ENCODE measurements at regions not wholly inside any gene's neighbourhood (a gene's known extent, or its start where the extent isn't known, plus 50 kb on each side); places are given as distances from the start of the nearest gene placed in this dataset.

DNA sequence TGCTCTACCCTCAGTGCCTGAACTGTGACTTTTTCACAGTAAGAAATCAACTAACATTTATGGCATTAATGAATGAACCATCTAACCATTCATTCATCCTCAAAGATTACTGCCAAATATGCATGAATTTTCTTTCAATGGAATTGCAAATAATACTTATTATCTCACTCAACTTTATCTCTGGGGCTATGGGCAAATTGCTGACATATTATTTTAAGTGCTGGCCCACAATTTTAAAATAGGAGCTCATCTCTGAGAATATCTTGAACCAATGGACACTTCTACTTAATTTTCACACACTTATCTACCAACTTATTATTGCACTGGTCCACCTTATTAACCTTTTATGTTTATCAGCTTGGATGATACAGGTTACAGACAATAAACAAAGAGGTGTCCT is 182.8 kb downstream of the RBM43 start:
- DNase-seq, result no peak

DNA sequence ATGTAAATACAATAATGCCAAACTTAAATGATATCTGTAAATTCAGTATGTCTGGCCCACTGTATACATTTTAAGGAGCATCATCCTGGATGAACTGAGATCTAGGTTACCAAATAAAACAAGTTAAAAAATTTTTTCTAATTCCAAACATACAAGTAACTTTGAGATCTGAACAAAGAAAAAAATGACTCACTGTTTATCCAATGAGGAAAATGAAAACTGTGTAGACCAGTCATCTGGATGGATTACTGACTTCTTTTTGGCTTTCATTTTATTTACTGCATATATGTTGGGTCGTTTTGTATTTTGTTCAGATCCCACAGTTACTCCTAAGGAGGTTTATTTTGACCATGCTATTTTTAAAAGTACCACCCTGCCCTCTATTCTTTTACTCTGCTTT is 189.8 kb downstream of the RBM43 start:
- no peak for DNase-seq

DNA sequence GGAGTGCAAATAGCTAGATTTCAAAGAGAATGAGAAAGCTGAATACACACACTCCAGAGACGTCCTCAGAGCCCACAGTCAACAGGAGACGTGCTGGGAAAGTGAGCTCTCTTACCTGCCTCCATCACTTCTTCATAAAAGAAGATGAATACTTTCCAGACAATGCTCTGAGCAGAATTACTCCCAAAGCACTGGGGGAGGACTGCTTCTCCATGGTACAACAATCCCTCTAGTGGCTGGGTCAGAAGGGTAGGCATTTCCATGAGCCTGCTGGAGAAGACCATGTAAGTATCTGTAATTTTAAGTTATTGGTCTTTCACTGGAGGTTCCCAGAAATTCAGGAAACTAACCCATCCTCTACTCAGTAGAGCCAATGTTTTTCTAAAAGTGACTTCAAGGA is 190.3 kb downstream of the RBM43 start:
- DNase-seq, result no peak

DNA sequence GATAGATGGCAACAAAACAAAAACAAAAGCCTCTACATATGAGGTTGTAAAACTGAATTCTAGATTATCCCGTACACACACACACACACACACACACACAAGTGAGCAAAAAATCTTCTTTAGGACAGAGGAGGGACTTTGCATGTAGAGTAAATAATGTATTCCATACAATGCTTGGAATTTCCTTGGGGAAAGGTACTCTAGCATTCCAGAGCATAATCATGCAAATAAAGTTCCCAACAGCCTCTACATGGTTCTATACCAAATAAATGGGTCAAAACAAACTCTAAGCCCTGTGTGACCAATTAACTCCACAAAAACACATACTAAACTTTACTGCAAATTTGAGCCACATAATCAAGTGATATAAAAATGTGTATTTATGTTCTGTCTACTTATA is 191.4 kb downstream of the RBM43 start:
- DNase-seq, result no peak

DNA sequence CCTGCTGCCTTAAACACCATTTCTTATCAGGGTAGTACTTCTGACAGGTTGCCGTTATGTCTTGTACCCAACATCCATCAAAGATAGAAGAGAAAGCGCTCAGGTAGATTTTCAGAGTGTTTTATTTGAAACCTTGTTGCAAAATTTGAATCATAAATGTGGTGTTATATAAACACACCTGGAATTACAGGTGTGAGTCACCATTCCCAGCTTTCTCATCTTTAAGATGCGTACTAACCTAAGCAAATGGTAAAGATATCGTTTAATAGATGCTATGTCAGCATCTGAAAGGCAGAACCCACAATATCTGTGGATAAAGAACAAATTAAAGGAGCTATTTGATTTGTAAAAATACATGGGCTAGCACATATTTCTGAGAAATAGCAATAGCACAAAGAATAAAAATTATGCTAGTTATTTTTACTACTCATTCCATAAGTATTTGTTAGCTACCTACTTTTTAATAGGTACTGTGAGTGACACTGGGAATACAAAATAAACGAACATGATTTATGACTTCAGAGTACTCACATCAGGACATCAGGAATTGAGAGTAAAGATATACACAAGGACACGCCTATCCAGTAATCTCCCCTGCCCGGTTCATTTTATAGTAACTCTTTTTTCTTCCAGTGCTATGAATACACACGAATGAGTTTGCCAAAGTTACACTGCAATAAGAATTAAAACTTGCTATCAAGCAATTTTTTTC is 193.8 kb downstream of the RBM43 start:
- DNase-seq, result no peak

DNA sequence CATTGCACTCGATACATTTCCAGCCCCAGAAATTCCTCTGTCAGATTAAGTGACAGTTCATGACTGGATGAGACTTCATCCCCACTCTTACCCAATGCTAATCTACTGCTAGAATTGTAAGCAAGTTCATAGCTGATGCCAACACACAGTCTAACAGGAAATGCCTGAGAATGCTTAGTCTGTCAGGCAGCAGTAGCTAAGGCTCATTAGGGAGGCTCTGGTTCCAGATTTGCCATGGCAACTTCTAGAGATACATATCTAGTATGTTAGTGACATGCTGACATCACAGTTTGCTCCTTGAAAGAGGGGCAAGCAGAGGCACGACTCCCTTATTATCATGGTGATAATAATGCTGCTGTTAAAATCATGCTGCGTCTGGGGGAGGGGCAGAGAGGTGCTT is 198.4 kb downstream of the RBM43 start:
- DNase-seq, result peak; percentile 82

DNA sequence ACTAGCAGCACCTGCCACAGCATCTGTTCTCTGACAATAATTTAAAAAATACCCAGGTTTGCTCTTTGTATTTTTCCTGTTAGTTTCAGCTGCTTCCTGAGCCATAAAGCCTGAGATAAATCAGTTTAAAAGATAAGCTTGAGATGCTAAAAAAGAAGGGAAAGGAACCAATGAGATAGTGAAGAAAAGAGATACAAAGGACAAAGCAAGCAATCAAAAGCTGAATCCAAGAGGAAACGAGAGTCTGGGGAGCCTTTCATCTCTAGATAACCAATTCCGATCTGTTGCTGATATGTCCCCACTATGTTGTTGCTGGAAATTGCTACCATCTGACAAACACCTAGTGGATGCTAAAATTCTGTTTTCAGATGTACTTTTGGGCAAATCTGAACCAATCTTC is 201.4 kb downstream of the RBM43 start:
- DNase-seq, result no peak

DNA sequence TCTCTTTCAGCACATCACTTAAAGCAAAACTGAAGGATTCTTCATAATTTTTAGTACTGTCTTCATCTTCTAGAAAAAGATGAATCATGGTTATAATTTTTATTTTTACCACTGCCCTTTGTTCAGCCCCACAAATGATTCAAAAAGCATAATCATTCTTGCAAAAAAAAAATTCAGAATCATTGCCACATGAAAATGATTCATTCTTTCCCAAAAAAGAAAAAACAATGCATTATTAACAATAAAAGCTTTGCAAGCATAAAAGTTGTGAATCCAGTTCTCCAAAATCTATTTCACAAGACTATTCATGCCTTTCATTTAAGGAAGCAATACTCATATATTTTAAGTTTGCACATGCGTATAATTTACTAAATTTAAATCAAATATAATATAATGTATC is 204.8 kb downstream of the RBM43 start:
- DNase-seq, result no peak

DNA sequence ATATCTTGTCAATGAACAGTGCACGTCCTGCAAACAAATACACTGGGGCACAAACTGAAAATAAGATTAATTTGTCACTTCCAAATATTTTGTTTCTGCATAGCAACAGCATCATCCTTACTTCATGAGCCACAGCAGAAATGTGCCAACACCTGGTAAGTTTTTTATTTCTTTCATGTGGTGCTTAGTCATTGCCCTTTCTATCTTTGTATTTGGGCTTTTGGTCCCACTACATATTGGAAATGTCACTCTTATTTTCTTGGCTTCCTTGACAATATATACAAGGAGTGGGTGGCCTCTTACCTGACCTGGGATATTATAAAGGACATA is 208.0 kb downstream of the RBM43 start:
- no peak for DNase-seq

DNA sequence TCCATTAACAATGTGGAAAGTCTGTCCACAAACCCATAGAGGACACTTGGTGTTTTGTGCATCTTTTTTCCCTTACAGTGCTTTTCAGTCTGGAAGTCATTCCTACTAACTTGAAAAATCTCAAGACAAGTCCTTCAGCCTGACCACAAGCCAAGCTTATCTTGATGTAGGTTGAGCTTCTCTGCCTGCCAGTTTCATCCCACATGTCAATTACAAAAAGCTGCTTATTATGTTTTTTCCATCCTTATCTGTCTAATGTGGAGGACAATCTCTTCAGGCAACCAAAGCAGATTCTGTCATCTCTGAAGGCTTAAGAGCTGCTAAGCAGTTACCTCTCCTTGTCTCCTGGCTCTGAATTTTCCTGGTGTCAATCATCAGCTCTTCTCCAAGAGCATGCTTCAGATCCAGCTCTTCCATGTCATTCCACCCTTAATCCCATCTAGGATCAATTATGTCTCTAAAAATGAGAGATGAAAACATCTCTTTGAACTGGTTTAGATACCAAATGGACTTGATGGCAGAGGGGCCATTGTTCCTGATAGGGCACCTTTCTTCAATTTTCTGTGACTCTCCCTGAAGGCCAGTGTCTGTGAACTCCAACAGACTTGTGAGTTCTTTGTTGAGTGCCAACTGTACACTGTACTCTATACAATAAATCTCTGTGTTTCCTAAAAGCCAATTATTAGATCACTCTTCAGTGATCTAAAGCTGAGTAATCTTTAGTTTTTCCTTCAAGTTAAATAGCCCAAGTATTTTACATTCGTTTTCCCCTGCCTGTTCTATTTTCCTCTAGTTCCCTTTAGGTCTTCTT is 208.6 kb downstream of the RBM43 start:
- DNase-seq, result no peak

DNA sequence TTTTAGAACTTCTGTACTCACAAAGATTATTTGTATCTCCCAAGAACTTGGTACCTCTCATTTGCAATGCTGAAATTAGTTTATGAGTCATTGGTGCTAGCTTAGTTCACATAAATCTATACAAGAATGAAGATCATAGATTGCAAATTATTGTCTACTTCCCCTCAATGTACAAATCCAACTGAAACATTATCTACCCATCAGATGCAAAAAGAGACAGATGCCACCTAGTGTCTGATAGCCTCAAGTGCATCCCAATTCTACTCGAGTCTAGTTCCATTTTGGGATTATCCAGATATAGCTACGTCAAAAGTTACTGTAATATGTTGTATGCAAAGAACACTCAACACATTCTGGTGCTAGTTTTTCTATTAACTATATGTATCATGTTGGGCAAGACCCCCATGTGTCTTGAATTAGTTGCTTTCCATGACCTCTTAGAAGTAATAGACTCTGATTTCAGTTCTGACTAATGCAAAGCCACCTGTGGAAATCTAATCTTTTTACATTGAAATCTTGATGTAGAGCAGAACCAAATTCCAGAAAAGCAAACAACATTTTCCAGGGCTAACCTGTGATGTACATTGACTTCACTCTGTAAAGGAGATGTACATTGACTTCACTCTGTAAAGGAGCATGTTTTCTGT is 210.0 kb downstream of the RBM43 start:
- peak; percentile 37 for DNase-seq

DNA sequence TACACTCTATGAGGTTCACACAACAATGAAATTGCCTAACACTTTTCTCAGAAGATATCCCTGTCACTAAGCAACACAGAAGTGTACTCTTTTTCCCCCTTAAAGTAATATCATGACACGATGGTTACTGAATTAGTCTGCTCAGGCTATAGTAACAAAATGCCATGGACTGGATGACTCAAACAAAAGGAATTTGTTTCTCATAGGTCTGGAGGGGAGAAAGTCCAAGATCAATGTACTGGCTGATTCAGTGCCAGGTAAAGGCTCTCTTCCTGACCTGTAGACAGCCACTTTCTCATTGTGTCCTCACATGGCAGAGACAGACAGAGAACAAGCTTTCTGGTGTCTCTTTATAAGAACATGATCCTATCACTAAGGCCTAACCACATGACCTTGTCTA is 211.9 kb downstream of the RBM43 start:
- no peak for DNase-seq

DNA sequence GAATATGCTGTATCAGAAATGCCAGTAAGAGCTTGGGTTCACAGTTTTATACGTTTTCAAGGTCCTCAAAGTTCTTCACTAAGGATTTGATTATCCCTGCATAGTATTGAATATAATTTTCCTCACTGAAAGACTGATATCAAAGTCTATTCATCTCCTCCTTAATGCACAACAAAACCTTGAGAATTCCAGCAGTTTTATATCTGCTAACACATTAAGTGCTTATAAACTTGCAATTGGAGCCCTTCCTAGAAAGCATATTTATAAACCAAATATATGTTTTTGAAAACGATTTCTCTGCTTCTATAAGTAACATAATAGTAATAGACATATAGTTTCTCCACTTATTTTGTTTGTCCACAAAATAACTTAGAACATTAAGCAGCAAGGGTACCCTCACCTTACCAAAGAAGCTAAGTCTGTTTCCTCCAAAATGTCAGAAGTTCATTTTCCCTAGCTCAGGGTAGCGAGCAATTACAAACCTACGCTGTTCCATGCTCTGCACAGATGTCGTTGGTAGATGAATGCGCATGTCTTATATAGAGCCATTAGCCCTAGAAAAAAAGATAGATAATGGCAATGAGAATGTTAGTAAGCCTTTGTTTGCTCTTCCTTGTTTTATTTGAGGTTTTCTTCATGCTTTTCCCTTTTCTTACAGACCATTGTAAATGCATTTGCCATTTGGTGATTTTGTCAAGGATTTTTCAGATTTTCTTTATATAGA is 213.2 kb downstream of the RBM43 start:
- DNase-seq, result no peak

DNA sequence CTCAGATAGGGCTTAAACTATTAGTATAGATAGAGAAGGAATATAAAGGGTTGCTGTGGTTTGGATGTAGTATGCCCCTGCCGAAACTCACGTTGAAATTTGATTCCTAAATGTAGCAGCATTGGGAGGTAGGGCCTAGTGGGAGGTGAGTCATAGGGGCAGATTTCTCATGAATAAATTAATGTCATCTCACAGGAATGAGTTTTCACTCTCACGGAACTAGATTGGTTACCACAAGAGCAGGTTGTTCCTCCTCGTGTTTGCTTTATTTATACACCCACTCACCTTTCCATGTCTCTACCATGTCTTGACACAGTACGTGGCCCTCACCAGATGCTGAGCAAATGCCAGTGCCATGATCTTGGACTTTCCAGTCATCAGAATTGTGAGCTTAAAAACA is 218.2 kb downstream of the RBM43 start:
- DNase-seq, result peak; percentile 71

DNA sequence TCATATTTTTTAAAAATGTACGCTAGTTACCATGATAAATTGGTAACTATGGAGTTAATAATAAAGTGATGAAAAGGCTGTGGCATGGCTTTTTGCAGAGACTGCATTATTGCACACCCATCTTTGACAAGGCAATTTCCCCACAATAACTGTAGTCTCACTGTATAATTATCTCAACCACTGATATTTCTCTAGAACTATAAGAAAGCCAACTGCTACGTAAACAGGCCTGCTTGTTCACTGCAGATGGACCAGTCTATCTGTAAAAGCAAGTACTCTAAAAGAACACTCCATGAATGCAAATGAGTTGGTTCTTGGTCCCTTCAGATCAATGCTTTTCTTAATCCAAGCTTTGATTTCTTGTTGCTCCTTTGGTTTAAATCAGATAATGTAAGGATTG is 218.7 kb downstream of the RBM43 start:
- no peak for DNase-seq

DNA sequence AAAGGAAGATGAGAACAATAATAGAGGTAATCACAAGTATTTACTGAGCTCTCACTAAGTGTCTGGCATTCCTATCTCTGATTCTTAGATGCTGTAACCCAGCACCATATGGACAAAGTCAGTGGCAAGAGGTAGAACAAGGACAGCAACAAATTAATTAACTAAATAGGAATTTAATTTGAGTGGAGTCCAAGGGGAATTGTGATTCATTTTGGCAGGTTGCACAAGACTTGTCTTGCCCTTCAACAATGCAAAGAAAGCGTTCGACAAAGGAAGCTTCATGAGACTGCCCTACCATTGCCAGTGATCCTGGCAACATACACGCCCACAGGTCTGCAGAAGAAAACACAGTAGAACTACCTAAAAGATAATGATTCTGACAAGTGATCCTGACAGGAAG is 221.6 kb downstream of the RBM43 start:
- DNase-seq, result peak; percentile 14

DNA sequence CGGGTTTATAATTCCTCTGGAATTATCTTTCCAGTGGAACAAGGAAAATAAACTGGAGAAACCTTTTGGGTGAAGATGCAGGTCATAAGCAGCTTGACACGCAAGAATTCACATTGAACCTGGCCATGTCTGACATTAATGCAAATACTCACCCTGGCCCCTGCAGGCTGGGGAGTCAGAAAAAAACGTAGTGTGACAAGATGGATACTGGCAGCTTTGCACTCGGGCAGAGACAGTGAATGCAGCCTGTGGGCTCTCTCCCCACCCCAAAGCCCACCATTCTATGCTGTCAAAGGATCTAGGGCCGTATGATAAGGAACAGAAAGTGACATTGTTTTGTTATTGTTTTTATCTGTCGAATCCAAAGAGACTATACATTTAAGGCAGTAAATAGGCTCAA is 223.1 kb downstream of the RBM43 start:
- DNase-seq, result no peak

DNA sequence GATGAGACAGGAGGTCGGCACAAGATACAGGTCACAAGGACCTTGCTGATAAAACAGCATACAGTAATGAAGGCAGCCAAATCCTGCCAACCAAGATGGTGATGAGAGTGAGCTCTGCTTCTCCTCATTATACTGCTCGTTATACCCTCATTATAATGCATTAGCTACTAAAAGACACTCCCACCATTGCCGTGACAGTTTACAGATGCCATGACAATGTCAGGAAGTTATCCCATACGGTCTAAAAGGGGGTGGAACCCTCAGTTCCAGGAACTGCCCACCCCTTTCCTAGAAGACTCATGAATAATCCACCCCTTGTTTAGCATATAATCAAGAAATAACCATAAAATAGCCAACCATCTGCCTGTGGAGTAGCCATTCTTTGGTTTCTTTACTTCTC is 224.2 kb downstream of the RBM43 start:
- DNase-seq, result no peak

DNA sequence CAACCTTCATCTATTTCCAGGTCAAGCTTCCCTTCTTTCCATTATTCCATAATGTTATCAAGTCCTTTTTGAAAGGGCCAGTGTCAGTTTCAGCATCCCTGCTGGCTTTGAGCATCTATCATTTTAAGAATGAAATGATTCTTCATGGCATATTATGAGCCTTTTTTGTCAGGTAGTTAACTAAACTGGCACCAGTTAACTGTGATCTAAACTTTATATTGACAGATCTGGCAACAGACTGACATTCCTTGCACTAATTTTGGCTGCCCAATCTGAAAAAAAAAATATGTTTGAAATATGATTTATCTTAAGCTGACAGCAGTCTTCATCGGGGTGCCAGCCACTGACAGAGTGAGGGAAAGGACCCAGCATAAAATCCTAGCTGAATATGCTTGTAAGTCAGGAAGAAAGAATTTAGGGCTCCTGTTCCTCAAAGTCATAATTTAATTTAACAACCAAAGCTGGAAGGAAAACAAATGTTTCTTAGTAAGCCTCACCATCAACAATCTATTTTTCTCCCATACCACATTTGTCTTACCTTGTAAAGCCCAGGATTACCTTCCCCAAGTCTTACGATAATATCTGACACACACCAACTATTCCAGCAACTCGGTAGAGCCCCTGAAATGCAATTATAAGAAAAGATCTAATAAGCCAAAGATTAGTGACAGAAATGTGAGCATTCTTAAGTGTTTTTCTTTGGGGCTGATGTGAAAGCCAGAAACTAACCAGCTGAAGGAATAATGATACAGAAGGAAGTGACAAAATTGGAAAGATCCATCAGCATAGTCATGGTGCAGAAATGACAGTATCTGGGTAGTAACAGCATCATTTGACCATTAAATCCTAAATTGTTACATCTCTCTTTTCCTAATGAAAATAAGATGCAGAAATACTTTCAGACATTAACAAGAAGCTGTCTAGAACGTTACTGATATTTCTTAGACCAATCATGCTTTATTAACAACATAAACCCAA is 228.1 kb downstream of the RBM43 start:
- DNase-seq, result peak; percentile 16

DNA sequence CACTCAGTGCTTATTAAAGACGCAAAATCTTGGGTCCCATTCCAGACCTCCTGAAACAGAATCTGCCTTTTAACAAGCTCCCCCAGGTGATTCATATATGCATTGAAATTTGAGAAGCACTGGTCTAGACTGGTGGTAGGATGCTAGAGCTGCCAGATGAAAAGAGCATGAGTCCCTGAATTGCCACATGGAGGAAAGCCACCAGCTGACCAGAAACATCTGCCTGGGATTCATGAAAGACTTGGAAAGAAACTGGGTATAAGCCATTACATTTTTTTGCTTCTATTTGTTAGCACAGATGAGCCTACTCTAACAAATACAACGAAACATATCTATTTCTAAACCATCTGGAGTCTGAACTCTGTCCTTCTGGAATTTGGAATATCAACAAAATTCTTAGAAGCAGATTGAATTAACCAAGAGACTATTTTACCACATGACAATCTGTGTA is 228.9 kb downstream of the RBM43 start:
- peak; percentile 80 for DNase-seq

DNA sequence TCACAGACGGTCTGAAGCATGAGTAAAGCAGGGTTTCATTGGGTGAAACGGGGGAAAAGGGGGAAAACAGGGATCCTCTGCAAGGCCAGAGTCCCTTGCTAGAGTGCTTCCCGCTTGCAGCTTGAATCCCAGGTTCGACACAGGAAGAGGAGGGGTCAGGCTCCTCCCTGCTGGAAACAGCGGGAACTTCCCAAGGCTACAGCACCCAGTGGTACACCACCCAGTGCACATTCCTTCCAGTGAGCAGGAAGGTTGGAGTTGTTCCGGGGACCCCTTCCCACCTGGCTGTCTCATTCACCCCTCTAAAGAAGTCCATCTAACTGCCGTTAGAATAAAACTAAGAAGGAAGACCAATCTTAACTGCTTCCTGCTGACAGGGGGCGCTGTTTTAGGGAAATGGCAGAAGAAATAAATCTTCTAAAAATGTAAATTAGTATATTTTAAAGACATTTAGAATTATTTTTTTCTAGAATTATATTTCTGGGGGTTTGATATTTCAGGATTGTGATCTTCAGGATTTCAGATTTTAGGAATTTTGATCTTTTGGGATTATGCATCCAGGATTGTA is 230.9 kb downstream of the RBM43 start:
- no peak for DNase-seq
